ENCODE measurements at regions not wholly inside any gene's neighbourhood (a gene's known extent, or its start where the extent isn't known, plus 50 kb on each side); places are given as distances from the start of the nearest gene placed in this dataset.

DNA sequence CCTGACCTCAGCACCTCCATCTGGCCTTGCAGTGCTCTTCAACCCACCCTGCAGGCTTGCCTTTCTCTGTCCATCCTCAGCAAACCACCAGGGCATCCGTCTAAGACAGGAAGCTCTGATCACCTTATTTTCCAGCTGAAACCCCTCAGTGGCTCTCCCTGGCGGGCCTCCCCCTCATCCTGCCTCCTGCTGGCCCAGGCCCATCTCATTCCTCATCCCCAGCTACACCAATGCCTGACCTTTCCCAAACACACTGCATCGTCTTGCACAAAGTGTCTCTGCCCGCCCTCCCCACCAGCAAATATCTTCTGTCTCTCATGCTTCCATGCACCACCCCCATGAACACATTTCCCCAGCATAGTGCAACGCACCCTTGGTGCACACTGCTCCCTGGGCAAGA lies 205.0 kb downstream of the TOMM20 start:
- TF ChIP-seq, protein P1, sequence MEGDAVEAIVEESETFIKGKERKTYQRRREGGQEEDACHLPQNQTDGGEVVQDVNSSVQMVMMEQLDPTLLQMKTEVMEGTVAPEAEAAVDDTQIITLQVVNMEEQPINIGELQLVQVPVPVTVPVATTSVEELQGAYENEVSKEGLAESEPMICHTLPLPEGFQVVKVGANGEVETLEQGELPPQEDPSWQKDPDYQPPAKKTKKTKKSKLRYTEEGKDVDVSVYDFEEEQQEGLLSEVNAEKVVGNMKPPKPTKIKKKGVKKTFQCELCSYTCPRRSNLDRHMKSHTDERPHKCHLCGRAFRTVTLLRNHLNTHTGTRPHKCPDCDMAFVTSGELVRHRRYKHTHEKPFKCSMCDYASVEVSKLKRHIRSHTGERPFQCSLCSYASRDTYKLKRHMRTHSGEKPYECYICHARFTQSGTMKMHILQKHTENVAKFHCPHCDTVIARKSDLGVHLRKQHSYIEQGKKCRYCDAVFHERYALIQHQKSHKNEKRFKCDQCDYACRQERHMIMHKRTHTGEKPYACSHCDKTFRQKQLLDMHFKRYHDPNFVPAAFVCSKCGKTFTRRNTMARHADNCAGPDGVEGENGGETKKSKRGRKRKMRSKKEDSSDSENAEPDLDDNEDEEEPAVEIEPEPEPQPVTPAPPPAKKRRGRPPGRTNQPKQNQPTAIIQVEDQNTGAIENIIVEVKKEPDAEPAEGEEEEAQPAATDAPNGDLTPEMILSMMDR (IDR thresholded peaks at IDR 0.05) = no peak
- no peak for TF ChIP-seq POLR2A (IDR thresholded peaks at IDR 0.05)

All from uterus (tissue), 2 donors.